NCI-H1105 (cell line): ENCODE measurements at regions not wholly inside any gene's neighbourhood (a gene's known extent, or its start where the extent isn't known, plus 50 kb on each side); places are given as distances from the start of the nearest gene placed in this dataset.
"Not testable (repeated sequence)": the region's sequence is repeated elsewhere in the genome, so short reads cannot be mapped to it uniquely, and the experiment has no call there.

Source experiments
- DNase-seq: peaks from one replicate; lab custom pipeline; 2025; lab: John Stamatoyannopoulos, UW

DNA sequence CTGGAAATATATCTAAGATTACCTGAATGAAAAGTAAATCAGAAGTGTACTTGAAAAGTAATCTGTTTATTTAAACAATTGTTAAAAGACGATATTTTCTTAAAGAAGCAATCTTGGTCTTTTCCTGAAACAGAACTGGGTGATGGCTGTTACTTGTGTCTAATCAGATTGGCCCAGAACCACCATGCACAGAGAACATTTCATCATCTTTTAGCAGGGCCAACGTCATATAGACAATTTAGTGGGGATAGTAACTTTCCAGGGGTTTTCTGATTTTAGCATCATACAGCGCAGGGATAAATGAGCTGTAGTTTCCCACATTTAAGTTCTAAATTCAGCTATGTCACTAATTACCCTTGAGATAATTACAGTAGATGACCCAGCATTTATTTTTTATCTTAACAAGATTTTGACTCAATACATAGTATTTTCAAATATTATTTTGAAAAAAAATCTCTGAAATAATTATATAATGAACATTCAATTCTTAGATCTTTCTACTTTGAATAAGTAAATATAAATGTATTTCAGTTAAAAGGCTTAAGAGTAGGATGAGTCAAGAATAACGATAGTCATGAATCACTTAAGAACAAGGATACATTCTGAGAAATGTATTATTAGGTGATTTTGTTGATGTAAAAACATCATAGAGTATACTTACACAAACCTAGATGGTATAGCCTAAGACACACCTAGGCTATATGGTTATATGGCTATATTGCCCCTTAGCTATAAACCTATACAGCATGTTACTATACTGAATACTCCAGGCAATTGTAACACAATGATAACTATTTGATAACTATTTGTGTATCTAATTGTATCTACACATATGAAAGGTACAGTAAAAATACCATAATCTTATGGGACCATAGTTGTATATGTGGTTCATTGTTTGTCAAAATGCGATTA lies 103.8 kb upstream of the MME start:
- no peak for DNase-seq

DNA sequence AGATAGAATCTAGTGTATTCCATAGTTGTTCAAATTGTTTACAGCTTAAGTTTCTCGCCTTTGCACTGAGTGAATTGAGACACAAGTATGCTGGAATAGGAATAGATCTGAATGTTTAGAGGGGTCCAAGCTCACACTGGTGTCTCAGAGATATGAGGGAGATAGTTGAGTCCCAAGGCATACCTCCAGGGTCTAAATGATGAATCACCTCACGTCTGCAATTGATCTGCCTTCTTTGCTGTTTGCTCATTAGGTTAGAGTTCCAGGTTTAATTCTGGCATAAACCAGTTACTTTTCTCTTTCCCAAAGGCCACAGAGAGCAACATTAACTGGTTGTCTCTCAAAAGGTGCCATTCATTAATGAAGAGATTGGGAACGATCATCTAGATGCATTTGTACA lies 106.3 kb upstream of the MME start:
- DNase-seq, result no peak

DNA sequence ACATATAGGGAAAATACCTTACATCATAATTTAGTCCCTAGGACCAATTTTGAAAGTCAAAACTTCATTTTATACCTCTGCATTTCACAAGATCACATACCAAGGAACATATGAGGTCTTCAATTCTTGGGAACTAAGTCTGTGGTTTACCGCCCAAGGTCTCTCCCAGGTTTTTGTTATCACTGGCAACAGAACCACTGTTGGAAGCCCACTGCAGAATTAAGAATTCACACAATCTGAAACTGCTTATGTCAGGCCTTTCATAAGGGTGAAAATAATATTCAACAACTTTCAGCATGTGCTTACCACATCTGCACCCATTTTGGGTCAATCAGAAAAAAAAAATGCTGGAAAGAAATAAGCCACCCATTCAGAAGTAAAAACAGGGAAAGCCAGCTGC lies 107.2 kb upstream of the MME start:
- no peak for DNase-seq

DNA sequence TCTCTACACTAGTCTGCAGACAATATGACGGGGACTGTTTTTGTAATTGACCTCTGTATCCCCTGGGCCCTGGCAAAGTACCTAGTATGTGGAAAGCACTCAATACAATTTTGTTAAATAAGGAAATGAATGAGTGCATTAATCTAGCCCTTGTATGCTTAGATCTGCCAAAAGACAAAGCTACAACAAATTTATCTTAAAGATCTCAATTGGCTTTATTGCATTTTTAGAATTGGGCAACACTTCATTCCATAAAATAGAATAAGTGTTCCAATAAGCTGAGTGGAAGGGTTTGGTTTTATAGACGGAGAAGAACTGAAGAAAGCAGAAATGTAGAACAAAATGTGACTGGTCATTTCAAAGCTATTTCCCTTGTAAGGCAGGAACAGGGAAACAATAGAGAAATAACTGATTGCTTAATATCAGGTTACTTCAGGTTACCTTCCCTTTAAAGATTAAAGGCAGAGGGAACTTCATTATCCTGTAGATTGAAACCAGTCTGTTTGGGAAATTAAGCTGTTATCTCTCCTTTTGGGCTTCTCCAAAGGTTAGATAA lies 108.3 kb upstream of the MME start:
- DNase-seq, result no peak

DNA sequence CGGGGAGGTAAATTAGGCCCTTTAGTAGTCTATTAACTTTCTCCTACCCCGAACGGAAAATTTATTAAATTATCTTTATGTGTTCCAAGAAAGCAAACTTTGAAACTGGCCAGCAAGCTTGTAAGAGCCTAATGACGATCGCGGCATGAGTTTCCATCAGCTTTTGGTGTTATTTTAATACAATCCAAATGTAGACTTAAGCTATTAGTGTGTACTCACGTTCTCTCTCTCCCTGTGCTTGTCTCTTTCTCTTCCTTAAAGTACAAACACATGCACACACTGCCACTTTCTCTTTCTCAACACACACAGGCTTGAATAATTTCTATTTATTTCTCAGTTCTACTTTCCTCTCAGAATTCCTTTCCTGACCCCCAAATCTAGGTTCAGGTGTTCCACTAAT lies 108.8 kb upstream of the MME start:
- DNase-seq, result no peak

DNA sequence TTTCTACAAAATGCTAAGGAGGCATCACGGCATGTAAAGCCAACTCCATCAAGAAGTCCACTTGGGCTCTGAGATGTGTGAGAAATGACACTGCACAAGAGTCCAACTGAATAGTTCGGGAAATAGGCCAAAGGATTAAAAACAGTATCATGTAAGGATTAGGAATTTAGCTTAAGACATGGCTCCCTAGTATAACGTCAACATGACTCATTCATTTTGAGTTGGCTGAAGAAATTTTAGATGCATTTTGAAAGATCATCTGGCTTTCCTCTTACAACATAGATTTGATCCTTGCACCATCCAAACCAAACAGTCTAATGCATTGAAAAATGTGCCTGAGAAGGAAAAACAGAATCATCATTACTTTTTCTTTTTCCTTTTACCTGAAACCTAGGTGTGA lies 109.3 kb upstream of the MME start:
- no peak for DNase-seq

DNA sequence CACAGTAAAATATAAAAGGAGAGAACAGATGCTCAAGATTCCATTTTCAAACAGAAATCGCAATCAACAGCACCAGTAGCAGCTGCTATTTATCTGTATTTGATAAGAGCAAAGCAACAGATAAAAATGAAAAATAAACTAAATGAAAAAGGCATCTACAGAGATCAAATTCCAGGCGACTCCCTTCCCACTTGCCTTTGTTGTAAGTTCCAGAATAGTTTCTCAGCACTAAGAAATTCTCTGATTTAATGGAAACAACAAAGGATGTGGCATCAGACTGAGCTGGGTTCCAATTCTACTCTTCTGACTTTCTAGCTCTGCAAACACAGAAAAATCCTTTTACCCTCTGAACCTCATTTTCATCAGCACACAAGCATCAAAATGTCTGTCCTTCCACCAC lies 110.8 kb upstream of the MME start:
- no peak for DNase-seq

DNA sequence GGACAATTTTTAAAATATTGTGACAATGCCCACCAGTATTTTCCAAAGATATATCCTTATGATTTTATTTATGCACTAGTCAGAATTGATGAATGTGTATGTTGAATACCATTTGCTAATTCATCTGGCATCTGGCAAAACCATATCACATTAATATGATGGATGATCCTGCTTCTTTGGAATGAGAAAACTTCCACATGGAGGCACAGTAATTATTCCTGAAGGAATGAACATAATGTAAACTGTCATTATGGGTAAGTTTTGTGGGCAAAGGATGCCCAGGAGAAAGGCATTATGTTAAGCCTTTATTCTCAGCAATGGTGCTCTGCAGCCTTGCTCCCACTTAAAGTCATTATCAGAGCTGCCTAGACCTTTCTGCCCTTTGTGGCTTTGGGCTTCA lies 113.0 kb upstream of the MME start:
- no peak for DNase-seq

DNA sequence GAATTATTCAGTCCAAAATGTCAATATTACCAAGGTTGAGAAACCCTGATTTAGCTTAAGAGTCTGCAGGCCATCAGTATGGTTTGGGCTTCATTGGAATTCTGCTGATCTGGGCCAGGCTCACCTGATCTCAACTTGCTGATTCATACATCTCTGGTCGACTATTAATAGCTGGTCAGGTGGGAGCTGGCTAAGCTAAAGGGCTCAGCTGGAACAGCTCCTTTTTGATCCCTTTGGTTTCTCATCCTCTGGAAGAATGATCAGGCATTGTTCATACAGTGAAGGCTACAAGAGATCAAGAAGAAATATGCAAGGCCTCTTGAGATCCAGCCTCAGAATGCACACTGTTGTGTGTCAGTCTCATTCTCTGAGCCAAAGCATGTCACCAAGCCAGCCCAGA lies 123.3 kb upstream of the MME start:
- DNase-seq, result no peak

DNA sequence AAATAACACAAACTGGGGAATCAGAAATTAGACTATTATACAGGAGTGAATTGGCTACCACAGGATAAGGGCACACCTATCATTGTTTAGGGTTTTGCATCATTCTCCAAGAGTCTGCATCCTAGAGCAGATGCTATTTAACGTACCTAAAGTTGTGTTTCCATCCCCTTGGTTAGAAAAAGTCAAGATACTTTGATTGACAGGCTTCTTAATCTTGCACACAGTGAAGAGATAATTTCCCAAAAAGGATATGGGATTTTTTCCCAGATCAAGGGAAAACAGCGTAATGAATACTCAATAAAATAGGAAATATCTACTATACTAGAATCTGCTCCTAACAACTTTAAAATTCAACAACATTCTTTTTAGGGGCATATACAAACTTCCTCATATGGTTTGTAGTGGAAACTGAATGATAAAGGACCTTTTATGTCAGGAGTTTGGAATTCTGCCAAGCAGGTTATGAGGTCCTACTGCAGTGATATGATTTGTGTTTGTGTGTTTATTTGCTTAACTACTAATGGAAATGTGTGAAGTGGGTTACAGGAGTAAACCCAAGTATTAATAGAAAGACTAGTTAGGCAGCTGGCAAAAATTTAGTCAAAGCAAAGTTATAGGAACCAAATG lies 124.1 kb upstream of the MME start:
- peak; percentile 83 for DNase-seq

DNA sequence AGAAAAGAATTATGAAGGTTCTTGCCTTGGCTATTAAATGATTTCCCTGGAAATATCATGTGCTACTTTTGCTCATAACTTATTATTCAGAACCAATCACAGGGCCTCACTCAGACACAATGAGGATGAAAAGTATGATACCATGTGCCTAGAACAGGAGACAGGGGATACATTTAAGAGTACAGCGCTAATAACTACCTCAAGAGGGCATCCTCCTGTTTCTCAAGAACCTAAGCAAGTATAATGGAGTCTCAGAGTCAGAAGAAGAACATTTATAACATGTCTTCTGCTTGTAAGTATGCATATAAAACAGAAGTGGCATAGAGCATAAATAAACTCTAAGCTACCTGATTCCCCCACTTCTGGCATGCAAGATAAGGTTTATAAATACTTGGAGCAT lies 125.4 kb upstream of the MME start:
- DNase-seq, result no peak

DNA sequence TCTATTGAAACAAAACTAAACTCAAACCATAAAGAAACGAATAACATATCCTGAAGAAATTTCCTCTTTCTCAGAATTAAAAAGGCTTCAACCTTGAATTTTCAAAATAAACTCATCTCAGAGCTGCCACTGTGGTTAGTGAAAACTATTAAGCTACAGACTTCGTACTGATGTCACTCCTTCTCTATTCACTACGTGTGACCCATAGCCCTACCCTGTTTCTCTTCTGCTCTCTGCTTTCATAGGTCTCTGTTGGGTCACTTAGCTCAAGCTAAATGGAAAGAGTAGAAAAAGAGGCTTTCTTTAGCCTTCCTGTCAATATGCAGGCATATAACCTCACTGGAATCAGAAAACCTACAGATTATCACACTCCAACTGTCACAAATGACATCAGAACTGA lies 126.6 kb upstream of the MME start:
- no peak for DNase-seq

DNA sequence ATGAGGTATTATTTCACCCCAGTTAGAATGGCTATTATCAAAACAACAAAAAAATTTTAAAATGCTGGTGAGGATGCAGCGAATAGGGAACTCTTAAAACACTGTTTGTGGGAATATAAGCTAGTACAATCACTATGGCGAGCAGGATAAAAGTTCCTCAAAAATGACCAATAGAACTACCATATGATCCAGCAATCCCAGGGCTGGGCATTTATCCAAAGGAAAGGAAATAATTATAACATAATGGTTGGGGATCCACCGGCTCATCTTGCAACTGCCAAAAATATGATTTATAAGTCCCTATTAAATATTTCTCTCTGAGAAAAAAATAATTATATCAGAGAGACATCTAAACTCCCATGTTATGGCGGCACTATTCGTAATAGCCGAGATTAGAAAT lies 127.6 kb upstream of the MME start:
- DNase-seq, result peak; percentile 19

DNA sequence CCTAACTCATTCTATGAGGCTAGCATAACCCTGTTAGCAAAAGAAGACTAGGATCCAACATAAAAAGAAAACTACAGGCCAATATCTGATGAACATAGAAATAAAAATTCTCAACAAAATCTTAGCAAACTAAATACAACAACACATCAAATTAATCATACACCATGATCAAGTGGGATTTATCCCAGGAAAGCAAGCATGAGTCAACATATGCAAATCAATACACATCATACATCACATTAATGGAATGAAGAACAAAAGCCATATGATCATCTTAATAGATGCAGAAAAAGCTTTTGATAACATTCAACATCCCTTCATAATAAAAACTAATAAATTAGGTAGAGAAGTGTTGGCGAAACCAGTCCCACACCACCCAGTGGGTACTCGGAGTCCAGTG lies 136.1 kb upstream of the MME start:
- DNase-seq, result no peak

DNA sequence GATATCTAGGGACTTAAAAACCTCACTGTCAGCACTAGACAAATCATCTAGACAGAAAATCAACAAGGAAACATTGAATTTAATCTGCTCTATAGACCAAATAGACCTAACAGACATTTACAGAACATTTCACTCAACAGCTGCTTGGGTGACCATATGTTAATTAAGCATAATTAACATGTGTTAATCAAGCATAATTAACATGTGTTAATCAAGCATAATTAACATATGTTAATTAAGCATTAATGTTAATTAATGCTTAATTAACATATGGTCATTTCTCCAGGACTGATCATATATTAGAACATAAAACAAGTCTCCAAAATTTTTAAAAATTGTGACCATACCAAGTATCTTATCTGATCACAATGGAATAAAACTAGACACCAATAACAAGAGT lies 137.3 kb upstream of the MME start:
- no peak for DNase-seq

DNA sequence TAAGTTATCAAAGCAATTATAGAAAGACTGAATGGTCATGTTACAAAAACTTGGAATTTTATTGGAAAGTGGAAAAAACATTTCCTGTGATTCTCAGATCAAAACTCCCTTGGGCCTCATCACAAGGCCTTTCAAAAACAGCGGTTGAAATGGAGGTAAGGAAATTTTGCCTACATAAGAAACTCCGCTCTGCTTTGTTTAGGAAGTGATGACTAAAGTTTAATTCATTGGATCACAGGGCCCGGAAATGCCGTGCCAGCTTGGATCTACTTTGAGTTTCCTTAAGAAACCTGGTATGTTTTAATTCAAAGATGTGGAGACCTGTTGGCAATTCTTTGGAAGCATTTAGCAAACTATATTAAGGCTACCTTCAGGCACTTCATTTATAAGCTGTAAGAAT lies 143.9 kb upstream of the MME start:
- DNase-seq, result no peak

DNA sequence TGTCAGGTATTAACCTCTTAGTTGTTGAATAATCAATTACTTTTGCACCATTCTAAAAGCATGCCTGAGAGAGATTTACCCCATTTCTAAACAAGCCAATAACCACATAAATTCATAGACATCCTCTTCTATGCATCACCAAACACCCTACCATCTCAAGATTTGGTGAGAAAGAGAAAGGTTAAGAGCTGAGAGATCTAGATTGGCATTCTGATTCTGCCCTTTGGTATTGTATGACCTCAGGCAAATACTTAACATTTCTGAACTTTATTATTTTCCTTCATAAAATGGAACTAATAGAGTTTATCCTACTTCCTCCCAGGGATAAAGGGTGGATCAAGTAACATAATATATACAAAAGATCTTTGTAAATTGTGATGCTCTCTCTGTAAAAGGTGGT lies 146.5 kb upstream of the MME start:
- no peak for DNase-seq

DNA sequence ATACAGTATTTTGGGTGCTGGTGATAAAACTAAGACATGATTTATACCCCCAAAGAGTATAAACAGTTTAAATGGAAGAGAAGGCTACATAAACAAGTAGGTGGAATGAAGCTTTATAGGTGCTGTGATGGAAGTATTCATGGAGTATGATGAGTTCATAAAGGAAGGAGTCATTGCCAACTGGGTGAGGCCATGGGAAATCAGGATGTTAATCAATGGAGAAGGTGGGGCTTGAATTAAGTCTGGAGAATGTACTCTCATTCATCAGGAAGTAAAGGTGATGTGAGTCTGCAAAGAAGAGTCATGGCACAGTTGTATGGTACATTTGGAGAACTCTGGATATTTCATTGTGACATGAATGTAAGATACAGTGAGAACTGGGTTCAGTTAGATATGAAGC lies 147.5 kb upstream of the MME start:
- DNase-seq, result no peak

DNA sequence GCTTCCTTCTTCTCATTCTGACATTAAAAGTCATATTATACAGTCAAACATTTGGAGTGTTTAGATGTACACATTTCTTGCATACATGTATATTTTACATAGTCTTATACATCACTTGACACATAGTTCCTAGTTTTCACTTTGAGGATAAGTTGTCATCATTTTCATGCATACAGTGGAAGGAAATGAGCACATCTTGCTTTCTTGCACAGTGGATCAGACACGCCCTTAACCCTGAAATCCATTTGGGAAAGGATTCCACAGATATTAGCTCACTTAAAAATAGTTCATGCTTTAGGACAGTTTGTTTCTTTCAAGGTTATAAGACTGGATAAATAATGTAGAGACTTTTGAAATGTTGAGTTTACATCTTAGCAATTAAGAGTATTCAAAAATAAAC lies 148.6 kb upstream of the MME start:
- no peak for DNase-seq

DNA sequence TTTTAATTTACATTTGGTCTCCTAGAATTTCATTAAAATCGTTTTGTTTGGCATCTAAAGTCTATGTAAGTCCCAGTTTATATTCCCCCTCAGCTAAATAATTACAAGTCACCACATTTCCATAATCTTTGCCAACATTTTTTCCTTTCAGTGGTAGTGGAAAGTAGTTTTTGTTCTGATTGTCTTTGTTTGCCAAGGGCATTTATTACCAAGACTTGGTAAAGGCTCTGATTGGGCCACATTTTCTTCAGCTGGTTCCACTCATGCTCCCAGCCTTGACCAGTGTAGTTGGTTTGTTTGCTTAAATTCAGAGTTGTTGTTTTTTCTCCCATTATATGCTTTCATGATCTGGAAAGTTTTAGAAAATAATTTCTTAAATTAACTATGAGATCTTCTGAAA lies 153.4 kb upstream of the MME start:
- DNase-seq, result no peak

DNA sequence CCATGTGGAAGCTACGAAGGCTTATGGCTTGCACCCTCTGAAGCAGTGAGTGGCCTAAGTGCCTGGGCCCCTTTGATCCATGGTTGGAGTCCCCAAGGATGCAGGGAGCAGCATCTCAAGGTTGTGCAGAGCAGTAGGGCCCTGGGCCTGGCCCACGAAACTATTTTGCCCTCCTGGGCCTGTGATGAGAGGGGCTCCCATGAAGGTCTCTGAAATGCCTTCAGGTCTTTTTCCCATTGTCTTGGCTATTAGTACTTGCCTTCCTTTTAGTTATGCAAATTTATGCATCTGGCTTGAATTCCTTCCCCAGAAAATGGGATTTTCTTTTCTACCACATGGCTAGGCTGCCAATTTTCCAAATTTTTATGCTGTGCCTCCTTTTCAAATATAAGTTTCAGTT lies 158.8 kb upstream of the MME start:
- DNase-seq, result no peak

DNA sequence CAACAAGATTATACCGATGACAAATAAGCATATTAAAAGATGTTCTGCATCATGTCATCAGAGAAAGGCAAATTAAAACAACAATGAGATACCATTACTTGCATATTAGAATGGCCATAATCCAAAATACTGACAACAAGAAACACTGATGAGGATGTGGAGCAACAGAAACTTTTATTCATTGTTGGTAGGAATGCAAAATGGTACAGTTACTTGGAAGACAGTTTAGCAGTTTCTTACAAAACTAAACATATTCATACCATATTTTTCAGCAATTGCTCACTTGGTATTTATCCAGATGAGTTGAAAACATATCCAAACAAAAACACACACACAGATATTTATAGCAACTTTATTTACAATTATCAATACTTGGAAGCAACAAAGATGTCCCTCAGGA lies 160.9 kb upstream of the MME start:
- DNase-seq, result no peak

DNA sequence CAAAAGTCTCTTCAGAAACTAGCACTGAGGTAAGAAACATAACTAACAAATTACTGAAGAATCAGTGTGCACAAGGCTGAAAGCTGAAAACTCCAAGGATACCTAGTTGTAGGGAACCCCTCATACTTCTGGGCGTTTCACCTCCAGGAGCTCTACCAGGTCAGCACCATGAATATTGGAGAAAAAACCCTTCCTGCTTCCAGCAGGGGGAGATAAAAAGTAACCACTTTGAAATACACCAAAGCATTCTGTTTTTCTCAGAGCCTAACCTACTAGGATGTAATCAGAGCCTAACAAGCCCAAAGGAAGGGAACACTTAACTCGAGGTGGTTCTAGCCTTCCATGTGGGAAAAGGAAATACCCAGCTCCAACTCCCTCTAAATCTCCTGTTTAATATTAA lies 175.8 kb upstream of the MME start:
- DNase-seq, result no peak

DNA sequence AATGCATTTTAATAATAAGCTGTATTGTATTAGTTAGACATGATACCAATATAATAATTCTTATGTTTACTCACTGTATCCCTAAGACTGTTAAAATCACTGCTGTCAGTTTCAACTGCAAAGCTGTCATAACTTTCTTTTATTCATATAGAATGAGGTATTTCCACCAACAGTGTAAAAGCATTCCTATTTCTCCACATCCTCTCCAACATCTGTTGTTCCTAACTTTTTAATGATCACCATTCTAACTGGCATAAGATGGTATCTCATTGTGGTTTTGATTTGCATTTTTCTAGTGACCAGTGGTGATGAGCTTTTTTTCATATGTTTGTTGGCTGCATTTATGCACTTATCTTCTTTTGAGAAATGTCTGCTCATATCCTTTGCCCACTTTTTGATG lies 177.6 kb upstream of the MME start:
- not testable (repeated sequence) for DNase-seq
